ENCODE measurements at regions not wholly inside any gene's neighbourhood (a gene's known extent, or its start where the extent isn't known, plus 50 kb on each side); places are given as distances from the start of the nearest gene placed in this dataset.

DNA sequence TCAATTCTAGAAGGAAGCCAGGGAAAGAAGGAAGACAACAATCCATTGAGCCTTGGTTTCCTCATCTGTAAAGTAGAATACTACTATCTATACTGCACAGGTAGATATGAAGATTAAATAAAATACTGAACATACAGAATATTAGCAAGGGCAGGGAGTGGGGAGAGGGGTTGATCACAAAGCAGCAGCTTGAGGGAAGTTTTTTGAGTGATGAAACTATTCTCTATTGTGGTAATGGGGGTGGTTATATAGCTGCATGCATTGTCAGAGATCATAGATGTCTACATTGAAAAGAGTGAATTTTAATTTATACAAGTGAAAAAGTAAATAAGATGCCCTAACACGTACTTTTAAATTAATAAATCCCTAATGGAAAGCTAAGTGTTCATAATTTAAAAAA, 242.6 kb upstream of the LRTM1 start:
- DNase-seq (ENCODE audit: low spot score) = no peak
- H3K9ac ChIP-seq (ENCODE audit: low read depth, low read length, poor library complexity) = no peak overlapping the region
- no peak overlapping the region for H2BK5ac ChIP-seq (ENCODE audit: low read length)
- no peak overlapping the region for H2BK15ac ChIP-seq (ENCODE audit: low read length)
- no peak overlapping the region for H4K8ac ChIP-seq (ENCODE audit: low read depth, low read length)
- no peak overlapping the region for H2AK5ac ChIP-seq (ENCODE audit: low read depth, low read length)
- H2BK120ac ChIP-seq (ENCODE audit: low read depth, low read length) = no peak overlapping the region
- no peak overlapping the region for H2AFZ ChIP-seq (ENCODE audit: low read length)
- no peak overlapping the region for H3K18ac ChIP-seq (ENCODE audit: low read length)
- no peak overlapping the region for H3K23ac ChIP-seq (ENCODE audit: low read depth, low read length, poor library complexity)
- H3K4me2 ChIP-seq (ENCODE audit: insufficient read depth, low read length, poor library complexity, severe bottlenecking) = no peak overlapping the region
- peaks cover 0 to 6% of the 10 kb centered on the region in 2 donors for H3K9me3 ChIP-seq (replicated peaks in 1 of 2; ENCODE audit: control insufficient read depth in 2 of 2, insufficient read depth in 1 of 2, low read depth in 1 of 2, low read length in 2 of 2)
- H2BK12ac ChIP-seq (ENCODE audit: low read length) = no peak overlapping the region
- no CpG with 5 or more reads among the region's 1 CpG for WGBS, 2 donors (ENCODE audit: extremely low coverage in 2 of 2, insufficient read length in 2 of 2, insufficient replicate concordance in 1 of 2)
- H3K36me3 ChIP-seq (replicated peaks in 1 of 2; ENCODE audit: control insufficient read depth in 2 of 2, insufficient read depth in 2 of 2, low read length in 2 of 2) = no peaks in the 10 kb centered on the region
- H3K4me1 ChIP-seq (ENCODE audit: control insufficient read depth in 2 of 2, insufficient read depth in 1 of 2, low read depth in 1 of 2, low read length in 2 of 2) = no peaks in the 10 kb centered on the region
- H3K4ac ChIP-seq (ENCODE audit: low read length) = no peak overlapping the region
- H3K27ac ChIP-seq (replicated peaks; ENCODE audit: low read length) = no peak overlapping the region
- H4K91ac ChIP-seq (ENCODE audit: low read depth, low read length, poor library complexity) = no peak overlapping the region
- H3K14ac ChIP-seq (ENCODE audit: low read length) = no peak overlapping the region
- no peak overlapping the region for H3K4me3 ChIP-seq (ENCODE audit: low read length in 2 of 2)
- no peaks in the 10 kb centered on the region for H3K79me1 ChIP-seq (ENCODE audit: low read depth, low read length)
- no peaks in the 10 kb centered on the region for H3K27me3 ChIP-seq (ENCODE audit: control insufficient read depth in 3 of 3, insufficient read depth in 3 of 3, low read depth in 1 of 3, low read length in 3 of 3)

DNA sequence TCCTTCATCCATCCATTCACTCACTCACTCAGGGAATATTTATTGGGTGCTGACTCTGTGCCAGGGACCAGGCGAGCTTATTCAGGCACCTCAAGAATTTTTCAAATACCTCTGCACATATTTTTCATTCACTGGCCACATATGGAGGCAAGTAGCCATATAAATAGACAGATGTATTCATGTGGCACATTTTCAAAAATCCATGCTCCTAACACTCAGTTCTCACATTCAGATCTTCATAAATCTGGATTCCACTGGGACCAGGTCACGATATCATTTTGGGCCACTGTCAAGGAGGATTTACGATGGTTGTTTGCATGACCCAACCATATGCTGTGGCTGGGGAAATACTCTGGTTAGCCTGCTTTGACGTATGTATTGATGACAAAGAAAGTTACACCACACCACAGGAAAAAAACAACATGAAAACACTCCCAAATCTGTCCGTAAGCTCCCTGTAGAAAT, 241.8 kb upstream of the LRTM1 start:
- Histone ChIP-seq H2AK5ac (ENCODE audit: low read depth, low read length) (no peak overlapping the region), H2BK15ac (ENCODE audit: low read length) (no peak overlapping the region), H3K4ac (ENCODE audit: low read length) (no peak overlapping the region), H3K79me1 (ENCODE audit: low read depth, low read length) (no peaks in the 10 kb centered on the region), H3K4me1 (ENCODE audit: control insufficient read depth in 2 of 2, insufficient read depth in 1 of 2, low read depth in 1 of 2, low read length in 2 of 2) (no peaks in the 10 kb centered on the region), H2AFZ (ENCODE audit: low read length) (no peak overlapping the region), H3K9ac (ENCODE audit: low read depth, low read length, poor library complexity) (no peak overlapping the region), H3K36me3 (replicated peaks in 1 of 2; ENCODE audit: control insufficient read depth in 2 of 2, insufficient read depth in 2 of 2, low read length in 2 of 2) (no peaks in the 10 kb centered on the region), H3K27me3 (ENCODE audit: control insufficient read depth in 3 of 3, insufficient read depth in 3 of 3, low read depth in 1 of 3, low read length in 3 of 3) (no peaks in the 10 kb centered on the region), H3K18ac (ENCODE audit: low read length) (no peak overlapping the region), H3K27ac (replicated peaks; ENCODE audit: low read length) (no peak overlapping the region), H3K9me3 (replicated peaks in 1 of 2; ENCODE audit: control insufficient read depth in 2 of 2, insufficient read depth in 1 of 2, low read depth in 1 of 2, low read length in 2 of 2) (peaks cover 0 to 6% of the 10 kb centered on the region in 2 donors), H3K4me2 (ENCODE audit: insufficient read depth, low read length, poor library complexity, severe bottlenecking) (no peak overlapping the region), H3K23ac (ENCODE audit: low read depth, low read length, poor library complexity) (no peak overlapping the region), H3K4me3 (ENCODE audit: low read length in 2 of 2) (no peak overlapping the region), H3K14ac (ENCODE audit: low read length) (no peak overlapping the region), H4K91ac (ENCODE audit: low read depth, low read length, poor library complexity) (no peak overlapping the region), H2BK5ac (ENCODE audit: low read length) (no peak overlapping the region), H4K8ac (ENCODE audit: low read depth, low read length) (no peak overlapping the region), H2BK120ac (ENCODE audit: low read depth, low read length) (no peak overlapping the region), H2BK12ac (ENCODE audit: low read length) (no peak overlapping the region)
- no CpG with 5 or more reads among the region's 5 CpGs for WGBS, 2 donors (ENCODE audit: extremely low coverage in 2 of 2, insufficient read length in 2 of 2, insufficient replicate concordance in 1 of 2)
- DNase-seq (ENCODE audit: low spot score) = no peak

GRCh38 chr3:55169161-55169560, 241.3 kb upstream of the LRTM1 start:
- Histone ChIP-seq H3K79me1 (ENCODE audit: low read depth, low read length) (no peaks in the 10 kb centered on the region), H4K8ac (ENCODE audit: low read depth, low read length) (no peak overlapping the region), H2BK12ac (ENCODE audit: low read length) (no peak overlapping the region), H3K14ac (ENCODE audit: low read length) (no peak overlapping the region), H3K4me1 (ENCODE audit: control insufficient read depth in 2 of 2, insufficient read depth in 1 of 2, low read depth in 1 of 2, low read length in 2 of 2) (no peaks in the 10 kb centered on the region), H3K9ac (ENCODE audit: low read depth, low read length, poor library complexity) (no peak overlapping the region), H3K18ac (ENCODE audit: low read length) (no peak overlapping the region), H3K27me3 (ENCODE audit: control insufficient read depth in 3 of 3, insufficient read depth in 3 of 3, low read depth in 1 of 3, low read length in 3 of 3) (no peaks in the 10 kb centered on the region), H3K36me3 (replicated peaks in 1 of 2; ENCODE audit: control insufficient read depth in 2 of 2, insufficient read depth in 2 of 2, low read length in 2 of 2) (no peaks in the 10 kb centered on the region), H2BK5ac (ENCODE audit: low read length) (no peak overlapping the region), H2BK120ac (ENCODE audit: low read depth, low read length) (no peak overlapping the region), H3K9me3 (replicated peaks in 1 of 2; ENCODE audit: control insufficient read depth in 2 of 2, insufficient read depth in 1 of 2, low read depth in 1 of 2, low read length in 2 of 2) (peaks cover 0 to 6% of the 10 kb centered on the region in 2 donors), H2AK5ac (ENCODE audit: low read depth, low read length) (no peak overlapping the region), H3K4me3 (ENCODE audit: low read length in 2 of 2) (no peak overlapping the region), H4K91ac (ENCODE audit: low read depth, low read length, poor library complexity) (no peak overlapping the region), H2AFZ (ENCODE audit: low read length) (no peak overlapping the region), H3K23ac (ENCODE audit: low read depth, low read length, poor library complexity) (no peak overlapping the region), H3K4me2 (ENCODE audit: insufficient read depth, low read length, poor library complexity, severe bottlenecking) (no peak overlapping the region), H3K4ac (ENCODE audit: low read length) (no peak overlapping the region), H3K27ac (replicated peaks; ENCODE audit: low read length) (no peak overlapping the region), H2BK15ac (ENCODE audit: low read length) (no peak overlapping the region)
- DNase-seq (ENCODE audit: low spot score) = no peak

DNA sequence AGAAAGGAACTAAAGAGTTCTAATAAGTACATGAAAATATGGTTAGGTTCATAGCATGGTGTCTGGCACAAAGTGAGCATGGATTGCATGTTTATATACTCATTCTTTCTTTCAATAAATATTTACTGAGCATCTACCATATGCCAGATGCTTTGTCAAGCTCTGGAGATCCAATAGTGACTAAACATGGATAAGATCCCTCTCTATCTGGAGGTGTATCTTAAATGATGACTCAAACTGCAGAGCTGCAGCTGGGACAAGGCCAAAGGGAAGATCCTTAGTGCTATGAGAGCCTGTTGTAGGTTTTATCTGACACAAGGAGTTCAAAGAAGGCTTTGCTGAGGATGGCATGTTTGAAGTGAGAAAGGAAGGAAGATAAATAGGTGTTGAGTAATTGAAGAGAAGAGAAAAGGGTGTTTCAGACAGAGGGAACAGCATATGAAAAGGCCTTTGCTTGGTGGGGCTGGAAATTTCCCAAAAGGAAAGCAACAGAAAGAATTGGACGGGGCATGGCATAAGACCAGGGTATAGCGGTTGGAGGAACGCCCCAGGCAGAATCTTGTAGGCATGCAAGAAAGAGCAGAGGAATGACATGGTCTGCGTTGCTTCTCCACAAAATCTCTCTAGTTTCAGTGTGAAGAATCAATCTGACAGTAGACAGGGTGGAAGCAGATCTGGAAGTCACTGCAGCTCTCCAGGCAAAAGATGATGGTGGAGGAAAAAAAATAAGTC, 239.9 kb upstream of the LRTM1 start:
- Histone ChIP-seq H3K27ac (replicated peaks; ENCODE audit: low read length) (no peak overlapping the region), H3K27me3 (ENCODE audit: control insufficient read depth in 3 of 3, insufficient read depth in 3 of 3, low read depth in 1 of 3, low read length in 3 of 3) (no peaks in the 10 kb centered on the region), H3K4ac (ENCODE audit: low read length) (no peak overlapping the region), H2BK15ac (ENCODE audit: low read length) (no peak overlapping the region), H3K4me3 (ENCODE audit: low read length in 2 of 2) (no peak overlapping the region), H3K36me3 (replicated peaks in 1 of 2; ENCODE audit: control insufficient read depth in 2 of 2, insufficient read depth in 2 of 2, low read length in 2 of 2) (no peaks in the 10 kb centered on the region), H3K79me1 (ENCODE audit: low read depth, low read length) (no peaks in the 10 kb centered on the region), H2BK12ac (ENCODE audit: low read length) (no peak overlapping the region), H3K18ac (ENCODE audit: low read length) (no peak overlapping the region), H3K14ac (ENCODE audit: low read length) (no peak overlapping the region), H2AFZ (ENCODE audit: low read length) (no peak overlapping the region), H2BK120ac (ENCODE audit: low read depth, low read length) (no peak overlapping the region), H3K23ac (ENCODE audit: low read depth, low read length, poor library complexity) (no peak overlapping the region), H3K9me3 (replicated peaks in 1 of 2; ENCODE audit: control insufficient read depth in 2 of 2, insufficient read depth in 1 of 2, low read depth in 1 of 2, low read length in 2 of 2) (peaks cover 0 to 4% of the 10 kb centered on the region in 2 donors), H3K4me2 (ENCODE audit: insufficient read depth, low read length, poor library complexity, severe bottlenecking) (no peak overlapping the region), H3K9ac (ENCODE audit: low read depth, low read length, poor library complexity) (no peak overlapping the region), H4K8ac (ENCODE audit: low read depth, low read length) (no peak overlapping the region), H3K4me1 (ENCODE audit: control insufficient read depth in 2 of 2, insufficient read depth in 1 of 2, low read depth in 1 of 2, low read length in 2 of 2) (no peaks in the 10 kb centered on the region), H2AK5ac (ENCODE audit: low read depth, low read length) (no peak overlapping the region), H2BK5ac (ENCODE audit: low read length) (no peak overlapping the region), H4K91ac (ENCODE audit: low read depth, low read length, poor library complexity) (no peak overlapping the region)
- no peak for DNase-seq (ENCODE audit: low spot score)
- no CpG with 5 or more reads among the region's 4 CpGs for WGBS, 2 donors (ENCODE audit: extremely low coverage in 2 of 2, insufficient read length in 2 of 2, insufficient replicate concordance in 1 of 2)

Measured in neuronal stem cell (in vitro differentiated cells).